GM23248 (cell line): ENCODE measurements at regions not wholly inside any gene's neighbourhood (a gene's known extent, or its start where the extent isn't known, plus 50 kb on each side); places are given as distances from the start of the nearest gene placed in this dataset.
A peak's percentile ranks its signal among the peaks of the same experiment; 100 is the strongest.
"Not testable (repeated sequence)": the region's sequence is repeated elsewhere in the genome, so short reads cannot be mapped to it uniquely, and the experiment has no call there.

Experiments used
- DNase-seq: peaks from one replicate; pipeline ENCODE4 v3.0.0-alpha.2; 2015
- H2AFZ ChIP-seq: fragments of 200-600 bp; sonication (generic); 2 replicates; pipeline ENCODE4 v1.6.1; 2016; ENCODE audit warnings: antibody characterized with exemption
- H3F3A ChIP-seq: fragments of 200-600 bp; sonication (generic); 2 replicates; pipeline ENCODE4 v1.6.1; 2016; ENCODE audit warnings: mild to moderate bottlenecking, antibody characterized with exemption, mixed run types; ENCODE audit not compliant: insufficient read depth
- H3K27ac ChIP-seq: fragments of 200-600 bp; sonication (generic); 2 replicates; pipeline ENCODE4 v1.5.1; 2016; ENCODE audit warnings: mild to moderate bottlenecking
- H3K27me3 ChIP-seq: fragments of 200-600 bp; sonication (generic); replicated peaks from 2 replicates; pipeline ENCODE4 v1.6.1; 2016; ENCODE audit warnings: mild to moderate bottlenecking; ENCODE audit not compliant: insufficient read depth
- H3K36me3 ChIP-seq: fragments of 200-600 bp; sonication (generic); 2 replicates; pipeline ENCODE4 v1.6.1; 2016; ENCODE audit warnings: low read depth, mild to moderate bottlenecking
- H3K4me1 ChIP-seq: fragments of 200-600 bp; sonication (generic); 2 replicates; pipeline ENCODE4 v1.6.1; 2016; ENCODE audit warnings: mild to moderate bottlenecking; ENCODE audit not compliant: insufficient read depth
- H3K4me2 ChIP-seq: fragments of 200-600 bp; sonication (generic); one replicate; pipeline ENCODE4 v1.6.1; 2016; ENCODE audit warnings: mild to moderate bottlenecking; ENCODE audit not compliant: unreplicated experiment
- H3K4me3 ChIP-seq: fragments of 200-600 bp; sonication (generic); 2 replicates; pipeline ENCODE4 v1.5.1; 2016; ENCODE audit warnings: mild to moderate bottlenecking
- H3K79me2 ChIP-seq: fragments of 200-600 bp; sonication (generic); 2 replicates; pipeline ENCODE4 v1.6.1; 2016; ENCODE audit warnings: mild to moderate bottlenecking; ENCODE audit not compliant: insufficient read depth
- H3K9ac ChIP-seq: fragments of 200-600 bp; sonication (generic); 2 replicates; pipeline ENCODE4 v1.6.1; 2016; ENCODE audit warnings: mild to moderate bottlenecking
- H3K9me2 ChIP-seq: fragments of 200-600 bp; sonication (generic); 2 replicates; pipeline ENCODE4 v1.6.1; 2016; ENCODE audit warnings: mixed run types, mild to moderate bottlenecking, moderate library complexity; ENCODE audit not compliant: insufficient read depth
- H3K9me3 ChIP-seq: fragments of 200-600 bp; sonication (generic); one replicate; pipeline ENCODE4 v1.6.1; 2017; ENCODE audit warnings: low read depth
- H4K20me1 ChIP-seq: fragments of 200-600 bp; sonication (generic); 2 replicates; pipeline ENCODE4 v1.6.0; 2016; ENCODE audit not compliant: insufficient read depth
- EZH2 ChIP-seq: fragments of 200-600 bp; sonication (generic); IDR thresholded peaks from 2 replicates; pipeline ENCODE4 v1.6.1; 2018; ENCODE audit warnings: antibody characterized with exemption, mild to moderate bottlenecking; ENCODE audit not compliant: insufficient read depth, poor library complexity, severe bottlenecking
- EZH2phosphoT487 ChIP-seq: fragments of 200-600 bp; sonication (generic); IDR thresholded peaks from 2 replicates; pipeline ENCODE4 v1.6.1; 2018; ENCODE audit warnings: antibody characterized with exemption, moderate library complexity, mild to moderate bottlenecking, low read depth; ENCODE audit not compliant: insufficient read depth
- WGBS, 2 experiments: methylation state at CpG; one replicate each; pipeline ENCODE4 v1.1.6; 2015 to 2017; ENCODE audit warnings: low lambda C conversion rate in 2 of 2, low coverage in 1 of 2; ENCODE audit errors: missing lambda C conversion rate in 2 of 2; 5-methylcytosine and 5-hydroxymethylcytosine counted together
- in situ Hi-C: fragments of 300-500 bp; cut with MboI; formaldehyde crosslinking; loops from 2 replicates; pipeline ENCODE4 v1.15.0; 2020

- 0 out of 2 replicates have a peak, but pooled peaks cover 5% of the 10 kb centered on the region for H3K27me3 ChIP-seq
- in situ Hi-C loops: loop anchor here (25.0 kb wide), 1 partner anchor 1036 kb away; no protein-coding TSS in a partner anchor
- TF ChIP-seq EZH2phosphoT487: no peak
- TF ChIP-seq EZH2: no peak
- H3K36me3 ChIP-seq: no peaks in the 10 kb centered on the region
- no peaks in the 10 kb centered on the region for H3K9me3 ChIP-seq
- H3K79me2 ChIP-seq: no peaks in the 10 kb centered on the region
- no peak for DNase-seq
- no peaks in the 10 kb centered on the region for H3K4me1 ChIP-seq
- no peaks in the 10 kb centered on the region for H4K20me1 ChIP-seq
- no peak overlapping the region for H3K27ac ChIP-seq
- no peaks in the 10 kb centered on the region for H3K9me2 ChIP-seq
- H3K4me3 ChIP-seq: no peak overlapping the region
- 23 to 41% methylated on average over 3 of the region's 3 CpGs for WGBS, 2 experiments
- no peak overlapping the region for H2AFZ ChIP-seq
- H3K9ac ChIP-seq: no peak overlapping the region
- no peak overlapping the region for H3K4me2 ChIP-seq
- H3F3A ChIP-seq: no peaks in the 10 kb centered on the region
Observed at GRCh38 chr9:19901586-19901985, 112.7 kb upstream of the SLC24A2 start.

- Histone ChIP-seq H3K4me3 (no peak overlapping the region), H3K4me2 (no peak overlapping the region), H3K79me2 (no peaks in the 10 kb centered on the region), H3K9me2 (no peaks in the 10 kb centered on the region), H3K9me3 (no peaks in the 10 kb centered on the region), H3K27me3 (no peaks in the 10 kb centered on the region), H3K9ac (no peak overlapping the region), H3K27ac (no peak overlapping the region), H3K4me1 (no peaks in the 10 kb centered on the region), H3K36me3 (no peaks in the 10 kb centered on the region), H2AFZ (no peak overlapping the region), H4K20me1 (no peaks in the 10 kb centered on the region), H3F3A (no peaks in the 10 kb centered on the region)
- in situ Hi-C loops: loop anchor here (25.0 kb wide), 1 partner anchor 141 kb away; no protein-coding TSS in a partner anchor
- DNase-seq: no peak
- 45 to 50% methylated on average over 1 of the region's 1 CpG for WGBS, 2 experiments
- no peak for TF ChIP-seq EZH2
- TF ChIP-seq EZH2phosphoT487: no peak
Observed at GRCh38 chr9:19896161-19896560, 107.3 kb upstream of the SLC24A2 start.

GRCh38 chr9:19895578-19895977 is 106.7 kb upstream of the SLC24A2 start:
- H3K4me2 ChIP-seq, H3K36me3 ChIP-seq, H3F3A ChIP-seq, H3K9me3 ChIP-seq, H3K4me1 ChIP-seq, H3K27ac ChIP-seq, H4K20me1 ChIP-seq, H3K9ac ChIP-seq, H3K79me2 ChIP-seq, H3K27me3 ChIP-seq, H3K4me3 ChIP-seq, DNase-seq, H2AFZ ChIP-seq, H3K9me2 ChIP-seq: not testable (repeated sequence)
- in situ Hi-C loops: loop anchor here (25.0 kb wide), 1 partner anchor 142 kb away; no protein-coding TSS in a partner anchor
- WGBS, 2 experiments: 45 to 48% methylated on average over 5 to 9 of the region's 9 CpGs

GRCh38 chr9:19895006-19895405 is 106.2 kb upstream of the SLC24A2 start:
- in situ Hi-C loops: loop anchor here (25.0 kb wide), 1 partner anchor 142 kb away; no protein-coding TSS in a partner anchor

GRCh38 chr9:19885608-19886007 is 96.8 kb upstream of the SLC24A2 start:
- Histone ChIP-seq H3K4me2 (no peak overlapping the region), H3K4me3 (no peak overlapping the region), H3K27me3 (0 out of 2 replicates have a peak, but pooled peaks cover 6% of the 10 kb centered on the region), H3F3A (no peaks in the 10 kb centered on the region), H3K36me3 (no peaks in the 10 kb centered on the region), H3K79me2 (no peaks in the 10 kb centered on the region), H3K4me1 (no peaks in the 10 kb centered on the region), H4K20me1 (no peaks in the 10 kb centered on the region), H2AFZ (no peak overlapping the region), H3K27ac (no peak overlapping the region), H3K9me2 (no peaks in the 10 kb centered on the region), H3K9me3 (no peaks in the 10 kb centered on the region), H3K9ac (no peak overlapping the region)
- no peak for TF ChIP-seq EZH2
- no peak for TF ChIP-seq EZH2phosphoT487
- DNase-seq: no peak
- WGBS, 2 experiments: 41 to 47% methylated on average over 4 of the region's 4 CpGs
- in situ Hi-C loops: loop anchor here (25.0 kb wide), 1 partner anchor 152 kb away; no protein-coding TSS in a partner anchor

More at GRCh38 chr9:19895006-19895405, 106.2 kb upstream of the SLC24A2 start:
- H4K20me1 ChIP-seq: no peaks in the 10 kb centered on the region
- no peak for TF ChIP-seq EZH2phosphoT487
- TF ChIP-seq EZH2: no peak
- H3K4me2 ChIP-seq: no peak overlapping the region
- H3K27me3 ChIP-seq: no peaks in the 10 kb centered on the region
- H3K27ac ChIP-seq: no peak overlapping the region
- 2 to 6% methylated on average over 3 of the region's 3 CpGs for WGBS, 2 experiments
- no peaks in the 10 kb centered on the region for H3F3A ChIP-seq
- no peak overlapping the region for H3K4me3 ChIP-seq
- no peak overlapping the region for H3K9ac ChIP-seq
- DNase-seq: peak; percentile 43
- no peak overlapping the region for H2AFZ ChIP-seq
- no peaks in the 10 kb centered on the region for H3K79me2 ChIP-seq
- H3K9me2 ChIP-seq: no peaks in the 10 kb centered on the region
- no peaks in the 10 kb centered on the region for H3K4me1 ChIP-seq
- H3K9me3 ChIP-seq: no peaks in the 10 kb centered on the region
- H3K36me3 ChIP-seq: no peaks in the 10 kb centered on the region
